ENCODE measurements at regions not wholly inside any gene's neighbourhood (a gene's known extent, or its start where the extent isn't known, plus 50 kb on each side); places are given as distances from the start of the nearest gene placed in this dataset.

DNA sequence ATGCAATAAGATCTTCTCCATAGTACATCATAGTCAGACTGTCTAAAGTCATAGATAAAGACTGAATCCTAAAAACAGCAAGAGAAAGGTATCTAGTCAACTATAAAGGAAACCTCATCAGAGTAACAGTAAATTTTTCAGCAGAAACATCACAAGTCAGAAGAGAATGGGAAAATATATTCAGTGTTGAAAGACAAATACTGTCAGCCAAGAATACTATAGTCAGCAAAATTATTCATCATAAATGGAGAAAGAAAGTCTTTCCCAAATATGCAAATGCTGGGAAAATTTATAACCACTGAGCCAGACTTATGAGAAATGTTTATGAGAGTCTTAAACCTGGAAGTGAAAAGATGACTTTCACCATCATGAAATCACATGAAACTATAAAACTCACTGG is 136.7 kb downstream of the KDR start:
- DNase-seq (ENCODE audit: low read depth) = no peak

DNA sequence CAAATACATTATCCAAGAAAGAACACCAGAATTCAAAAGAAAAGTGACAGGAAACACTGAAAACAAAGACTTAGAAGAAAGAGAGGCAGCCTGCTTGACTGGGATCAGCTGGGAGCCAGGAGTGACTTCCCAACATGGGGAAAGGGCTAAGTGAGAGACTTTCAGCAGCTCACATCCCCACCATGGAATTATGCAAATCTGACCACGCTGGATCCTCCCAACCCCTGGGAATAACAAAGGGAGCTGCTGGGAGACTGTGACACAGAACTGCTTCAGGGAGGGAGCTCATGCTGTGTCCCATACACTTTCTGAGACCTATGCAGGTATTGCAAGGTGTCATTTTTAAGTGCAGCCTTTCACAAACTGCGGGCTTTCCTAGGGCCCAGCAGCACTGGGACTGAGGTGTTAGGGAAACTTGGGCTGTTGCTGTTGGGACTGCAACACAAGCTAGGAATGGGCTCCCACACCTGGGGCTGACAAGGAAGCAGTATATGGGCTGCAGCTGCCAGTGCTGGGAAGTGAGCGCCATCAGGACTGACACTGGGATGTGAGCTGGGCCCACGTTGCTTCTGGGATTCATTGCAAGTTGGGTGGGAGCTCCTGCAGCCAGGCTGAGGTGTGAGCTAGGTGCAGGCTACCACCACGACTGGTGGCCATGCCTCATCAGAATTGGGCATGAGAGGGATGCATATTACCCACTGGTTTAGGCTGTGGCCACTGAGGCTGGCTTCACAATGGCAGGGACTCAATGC is 139.1 kb downstream of the KDR start:
- no peak for DNase-seq (ENCODE audit: low read depth)

DNA sequence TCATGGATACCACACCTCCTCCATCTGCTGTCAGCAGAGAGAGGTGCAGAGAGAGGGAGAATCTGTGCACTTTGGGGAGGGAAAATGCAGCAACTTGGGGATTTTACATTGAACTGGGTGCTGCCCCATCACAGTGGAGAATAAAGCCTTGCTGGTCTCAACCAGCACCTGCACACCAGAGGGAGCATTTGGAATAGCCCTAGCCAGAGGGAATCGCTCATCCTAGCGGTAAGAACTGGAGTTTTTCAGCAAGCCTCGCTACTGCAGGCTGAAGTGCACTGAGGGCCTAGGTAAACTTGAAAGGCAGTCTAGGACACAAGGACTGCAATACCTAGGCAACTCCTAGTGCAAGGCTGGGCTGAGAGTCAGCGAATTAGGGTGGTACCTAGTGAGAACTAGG is 148.7 kb downstream of the KDR start:
- DNase-seq (ENCODE audit: low read depth) = no peak

DNA sequence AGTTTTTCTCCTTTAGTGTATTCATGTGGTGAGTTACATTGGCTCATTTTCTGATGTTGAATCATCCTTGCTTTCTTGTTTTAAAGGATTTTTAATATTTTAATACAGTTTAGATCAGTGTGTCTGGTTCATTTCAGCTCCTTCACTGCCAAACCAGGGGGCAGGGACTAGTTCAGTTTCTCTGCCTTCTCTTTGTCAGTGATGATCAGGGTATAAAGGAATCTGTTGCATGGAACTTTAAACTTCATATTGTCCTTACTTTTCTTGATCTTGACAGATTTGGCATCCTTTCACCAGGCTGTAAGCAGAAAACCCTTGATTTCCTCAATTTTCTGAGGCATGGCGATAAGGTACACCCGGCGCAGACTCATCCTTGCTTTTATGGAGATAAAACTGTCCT is 149.4 kb downstream of the KDR start:
- no peak for DNase-seq (ENCODE audit: low read depth)

DNA sequence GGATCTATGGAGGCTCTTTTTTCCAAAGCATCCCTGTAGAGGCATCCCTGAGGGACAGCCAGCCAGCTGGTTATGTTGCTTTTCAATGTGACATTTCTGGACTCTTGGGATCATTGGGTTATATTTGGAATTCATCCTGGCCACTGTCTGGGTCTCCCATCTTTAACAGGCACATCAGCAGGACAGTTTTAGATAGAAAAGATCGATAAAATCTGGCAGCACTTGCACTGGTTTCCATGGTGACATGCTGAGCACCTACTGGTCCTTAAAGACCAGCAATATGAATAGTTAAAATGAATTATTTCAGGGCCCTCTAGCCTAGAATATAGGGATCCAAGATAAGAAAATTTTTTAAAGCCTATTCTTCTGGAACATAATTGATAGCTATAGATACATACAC is 151.6 kb downstream of the KDR start:
- DNase-seq (ENCODE audit: low read depth) = no peak

DNA sequence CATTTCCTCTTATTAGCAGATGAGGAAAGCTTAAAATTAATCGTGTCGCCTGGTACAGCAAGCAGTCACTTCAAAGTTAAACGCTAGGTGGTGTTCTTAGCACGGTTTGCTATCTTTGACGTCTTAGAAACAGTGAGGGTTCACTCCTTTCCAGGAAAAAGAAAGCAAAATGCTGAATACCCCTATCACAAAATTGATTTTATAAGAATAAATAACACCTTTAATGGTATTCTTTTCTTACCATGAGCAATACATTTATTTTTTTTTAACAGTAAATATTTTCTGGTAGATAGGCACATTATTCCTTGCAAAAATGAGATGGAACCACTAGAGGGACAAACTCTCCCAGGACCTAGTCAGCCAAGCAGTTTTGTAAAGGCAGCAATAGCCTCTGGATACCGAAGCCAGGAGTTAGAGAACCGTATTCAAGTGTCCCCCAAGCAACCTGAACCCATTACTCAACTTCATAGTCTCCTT is 153.9 kb downstream of the KDR start:
- DNase-seq (ENCODE audit: low read depth) = no peak

DNA sequence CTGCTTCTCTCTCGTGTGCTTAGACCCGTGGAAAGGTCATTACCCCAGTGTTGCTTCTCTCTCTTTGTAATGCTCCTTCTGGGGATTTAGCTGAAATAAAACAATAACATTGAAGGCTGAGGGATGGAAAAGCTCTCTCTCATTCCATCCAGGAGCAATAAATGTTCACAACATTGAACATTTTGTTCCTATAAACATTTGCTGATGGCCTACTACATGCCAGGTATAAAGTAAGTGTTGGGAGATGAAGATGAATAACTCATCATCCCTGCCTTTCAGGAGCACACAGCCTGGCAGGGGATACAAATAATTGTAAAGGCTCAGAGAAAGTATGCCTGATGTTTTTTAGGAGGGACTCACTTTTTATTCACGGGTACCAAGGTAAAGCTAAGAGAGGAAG is 158.1 kb downstream of the KDR start:
- DNase-seq (ENCODE audit: low read depth) = no peak

DNA sequence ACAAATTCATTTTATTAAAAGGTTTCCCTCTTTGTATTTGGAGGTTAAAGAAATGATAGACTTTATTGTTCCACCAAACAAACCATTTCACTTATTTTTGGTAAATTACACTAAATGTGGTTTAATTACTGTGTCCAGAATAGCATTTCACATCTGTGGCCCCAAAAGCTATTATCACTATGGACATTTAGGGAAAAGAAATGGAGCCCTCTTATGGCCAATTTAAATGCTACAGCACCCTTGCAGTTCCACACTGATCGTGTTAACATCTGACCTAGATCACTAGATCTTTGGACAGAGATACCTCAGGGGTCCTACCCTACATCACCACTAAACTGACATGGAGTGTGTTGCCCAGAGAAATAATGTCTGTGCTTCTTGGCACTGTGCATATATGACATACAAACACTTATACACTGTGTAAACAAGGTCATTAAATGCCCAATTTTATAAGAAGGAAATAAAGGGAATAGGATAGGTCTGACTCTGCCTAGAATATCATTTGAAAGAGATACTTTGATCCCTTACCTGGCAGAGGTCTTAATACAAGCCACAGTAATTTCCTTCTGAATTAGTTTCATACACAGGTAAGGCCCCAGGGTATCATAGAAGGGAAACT is 163.9 kb downstream of the KDR start:
- no peak for DNase-seq (ENCODE audit: low read depth)

DNA sequence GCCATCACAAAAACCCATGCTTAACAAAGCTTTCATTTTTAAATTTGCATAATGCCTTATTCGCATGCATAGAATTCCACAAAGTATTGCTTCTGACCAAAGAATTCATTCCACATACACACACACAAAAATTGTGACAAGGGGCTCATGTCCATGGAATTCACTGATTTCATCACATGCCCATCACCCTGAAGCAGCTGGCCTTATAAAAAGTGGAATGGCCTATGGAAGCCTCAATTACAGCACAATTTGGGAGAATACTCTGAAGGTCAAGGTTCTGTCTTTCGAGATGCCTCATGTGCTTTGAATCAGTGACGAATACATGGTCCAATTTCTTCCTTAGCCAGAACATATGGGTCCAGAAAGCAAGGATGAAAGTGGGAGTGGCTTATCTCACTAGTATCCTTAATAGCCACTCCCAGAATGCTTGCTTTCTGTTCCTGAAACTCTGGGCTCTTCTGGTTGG is 165.7 kb downstream of the KDR start:
- DNase-seq (ENCODE audit: low read depth) = peak; percentile 66

DNA sequence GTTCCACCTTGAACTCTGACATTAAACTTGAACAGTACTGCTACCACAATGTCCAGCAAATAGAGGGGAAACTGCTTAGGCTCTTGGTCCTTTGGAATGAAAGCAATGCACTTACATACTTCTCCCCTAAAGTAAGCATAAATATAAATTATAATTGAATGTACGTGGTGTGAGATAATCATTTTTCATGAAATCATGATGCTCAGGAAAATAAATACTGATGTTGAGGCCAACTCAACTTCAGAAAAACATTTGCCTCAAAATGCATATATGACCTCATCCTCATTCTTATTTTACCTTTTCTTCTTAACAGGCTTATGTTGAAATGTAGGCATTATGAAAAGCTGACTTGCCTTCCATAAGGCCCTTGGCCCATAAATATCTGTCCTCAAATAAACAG is 166.3 kb downstream of the KDR start:
- DNase-seq (ENCODE audit: low read depth) = no peak

DNA sequence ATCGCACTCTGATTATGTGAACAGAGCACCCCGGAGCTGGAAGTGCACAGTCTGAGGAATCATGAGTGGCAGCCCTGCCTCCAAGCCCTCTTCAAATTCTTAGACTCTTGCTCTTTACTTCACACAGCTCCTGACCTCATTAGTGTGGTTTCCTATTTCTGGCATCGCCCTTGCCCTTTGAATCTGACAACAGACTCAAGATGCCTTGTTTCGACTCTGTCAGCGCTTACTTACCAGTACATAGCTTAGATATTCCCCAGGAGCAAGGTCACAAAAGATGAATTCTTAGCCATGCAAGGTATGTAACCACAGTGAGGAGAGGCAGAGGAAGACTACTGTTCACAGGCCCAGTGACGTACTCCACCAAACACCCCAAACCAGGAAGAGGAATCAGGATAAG is 167.2 kb downstream of the KDR start:
- DNase-seq (ENCODE audit: low read depth) = peak; percentile 52

DNA sequence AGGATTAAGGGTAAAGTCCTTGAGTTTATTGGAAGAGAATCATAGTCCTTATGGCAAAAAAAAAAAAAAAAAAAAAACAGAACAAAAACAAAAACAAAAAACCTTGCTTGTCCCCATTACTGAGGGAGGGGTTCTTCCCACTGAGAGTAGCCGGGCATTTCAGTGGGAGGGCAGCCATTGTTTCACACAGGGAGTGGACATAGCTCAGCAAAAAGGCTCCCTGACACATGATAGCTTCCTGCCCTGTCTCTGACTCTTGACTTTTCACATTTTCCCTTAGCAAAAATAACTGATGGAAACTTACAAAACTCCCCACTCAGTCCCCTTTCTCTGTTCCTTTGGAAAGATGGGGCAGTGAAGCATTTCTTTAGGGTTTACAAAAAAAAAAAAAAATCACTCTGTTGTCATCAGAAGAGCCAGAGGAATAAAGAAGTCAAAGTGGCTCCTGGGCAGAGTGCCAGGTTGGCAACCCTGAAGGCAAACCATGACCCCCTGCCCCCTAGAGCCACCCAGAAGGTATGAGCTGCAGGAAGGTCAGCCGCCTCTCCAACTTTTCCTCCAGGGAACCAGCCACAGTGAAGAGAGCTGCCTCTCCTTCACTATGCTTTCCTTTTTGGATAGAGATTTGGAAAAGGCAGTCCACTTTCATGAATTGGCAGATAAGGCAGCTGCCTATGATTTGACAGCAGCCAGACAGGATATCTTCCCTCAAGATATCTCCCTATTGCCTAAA is 170.6 kb downstream of the KDR start:
- no peak for DNase-seq (ENCODE audit: low read depth)

DNA sequence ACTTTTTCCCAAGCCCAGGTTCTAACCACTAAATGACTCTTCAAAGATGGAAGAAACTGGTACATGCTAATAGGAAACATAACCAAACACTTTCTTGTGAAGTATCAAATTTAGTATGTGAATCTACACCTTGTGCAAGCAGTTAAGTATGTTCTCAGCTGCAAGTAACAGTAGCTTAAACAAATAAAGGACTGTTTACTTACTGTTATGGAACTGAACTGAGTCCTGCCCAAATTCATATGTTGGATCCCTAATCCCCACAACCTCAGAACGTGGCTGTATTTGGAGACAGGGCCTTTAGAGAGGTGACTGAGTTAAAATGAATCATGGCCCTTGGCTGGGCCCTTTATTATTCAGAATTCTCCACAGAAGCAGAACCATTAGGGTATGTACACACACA is 178.7 kb downstream of the KDR start:
- no peak for DNase-seq (ENCODE audit: low read depth)

DNA sequence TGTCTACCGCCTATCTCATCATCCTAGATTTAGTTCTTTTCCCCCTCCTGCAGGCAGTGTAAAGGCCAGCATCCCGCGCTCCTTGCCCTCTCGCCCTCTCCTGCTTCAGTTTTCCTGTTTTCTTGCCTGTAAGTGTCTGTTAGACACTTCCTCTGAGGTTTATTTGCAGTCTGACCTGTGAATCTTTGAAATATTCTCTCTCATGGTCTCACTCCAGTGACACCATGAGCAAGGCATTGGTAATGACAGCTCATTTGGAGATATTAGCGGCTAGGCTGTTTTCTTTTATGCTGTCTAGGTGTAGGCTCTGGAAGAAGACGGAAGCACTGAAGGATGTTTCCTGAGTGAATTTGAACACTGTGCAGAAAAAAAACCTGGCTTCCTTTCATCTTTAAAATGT is 179.6 kb downstream of the KDR start:
- no peak for DNase-seq (ENCODE audit: low read depth)

DNA sequence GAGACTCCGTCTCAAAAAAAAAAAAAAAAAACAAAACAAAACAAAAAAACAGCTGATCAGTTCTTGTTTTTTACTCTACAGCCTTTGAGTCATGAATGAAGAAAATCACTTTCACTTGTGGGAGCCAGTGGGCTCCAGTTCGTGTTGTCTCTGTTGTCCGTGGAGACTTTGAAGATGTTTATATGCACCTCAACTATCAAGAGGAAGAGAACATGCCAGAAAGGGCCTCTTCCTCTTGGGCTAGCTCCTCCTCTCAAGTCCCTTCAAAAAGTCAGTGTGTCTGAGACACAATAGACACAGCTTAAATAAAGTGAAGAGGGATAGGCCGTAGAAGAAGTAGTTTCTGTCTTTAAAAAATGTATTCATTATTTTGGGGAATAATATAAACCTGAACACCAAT is 182.7 kb downstream of the KDR start:
- no peak for DNase-seq (ENCODE audit: low read depth)

DNA sequence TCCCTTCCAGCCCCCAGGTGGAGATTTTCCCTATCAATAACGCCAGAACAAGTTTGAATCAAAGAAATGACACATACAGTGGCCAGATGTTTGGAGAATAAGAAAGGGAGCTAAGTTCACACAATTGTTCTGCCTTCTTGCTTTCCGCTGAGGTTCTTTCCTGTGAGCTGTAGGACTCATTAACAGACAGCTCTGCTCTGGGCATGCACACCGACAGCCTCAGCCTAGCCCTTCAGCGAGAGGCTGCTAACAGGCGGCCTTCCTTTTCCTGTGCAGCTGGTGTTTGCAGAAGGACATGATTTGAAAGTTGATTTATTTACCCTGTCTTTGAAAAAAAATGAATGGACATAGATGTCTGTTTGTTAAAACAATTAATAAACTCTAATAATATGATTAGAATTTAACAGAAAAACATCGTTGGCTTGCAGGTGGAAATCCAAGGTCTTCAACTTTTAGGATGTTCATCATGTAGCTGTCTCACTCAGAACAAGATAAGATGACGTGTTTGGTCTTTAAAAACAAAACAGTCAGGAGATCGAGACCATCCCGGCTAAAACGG is 183.3 kb downstream of the KDR start:
- no peak for DNase-seq (ENCODE audit: low read depth)

DNA sequence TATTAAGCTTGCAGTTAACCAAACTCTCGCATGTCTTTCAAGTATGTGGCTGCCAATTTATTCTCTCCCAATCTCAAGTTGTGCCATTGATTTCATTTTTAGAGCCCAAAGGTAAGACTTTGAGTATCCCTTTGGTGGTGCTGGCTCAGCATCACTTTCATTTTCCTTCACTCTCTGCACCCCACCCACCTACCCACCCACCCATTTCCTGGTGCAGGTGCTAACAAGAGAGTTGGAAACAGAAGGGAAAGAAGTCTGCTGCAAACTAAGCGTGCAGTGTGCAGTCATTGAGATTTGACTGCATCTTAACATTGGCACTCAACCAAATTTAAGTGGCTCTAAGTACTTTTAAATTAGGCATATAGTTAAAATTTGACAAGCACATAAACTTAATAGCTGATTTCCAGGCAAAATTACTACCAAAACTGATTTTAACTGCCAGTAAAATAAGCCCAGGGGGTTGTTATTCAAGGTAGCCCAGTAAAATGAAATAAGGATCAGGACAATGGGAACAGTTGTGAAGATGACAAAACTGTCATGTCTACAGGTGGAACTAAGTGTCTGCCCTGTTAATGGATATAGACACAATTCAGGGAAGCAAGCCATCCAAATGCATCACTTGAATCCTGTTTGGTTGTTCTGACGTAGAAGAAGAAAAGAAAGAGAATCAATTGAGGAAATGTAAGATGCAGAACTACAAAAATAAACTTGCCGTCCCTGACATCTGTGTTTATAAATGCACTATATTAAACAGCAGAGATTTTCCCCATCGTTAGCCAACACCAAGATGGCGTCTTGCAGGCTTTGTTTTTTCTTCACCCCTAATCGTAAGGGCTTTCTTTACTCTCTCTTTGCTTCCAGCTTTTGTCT is 184.2 kb downstream of the KDR start:
- DNase-seq (ENCODE audit: low read depth) = no peak

DNA sequence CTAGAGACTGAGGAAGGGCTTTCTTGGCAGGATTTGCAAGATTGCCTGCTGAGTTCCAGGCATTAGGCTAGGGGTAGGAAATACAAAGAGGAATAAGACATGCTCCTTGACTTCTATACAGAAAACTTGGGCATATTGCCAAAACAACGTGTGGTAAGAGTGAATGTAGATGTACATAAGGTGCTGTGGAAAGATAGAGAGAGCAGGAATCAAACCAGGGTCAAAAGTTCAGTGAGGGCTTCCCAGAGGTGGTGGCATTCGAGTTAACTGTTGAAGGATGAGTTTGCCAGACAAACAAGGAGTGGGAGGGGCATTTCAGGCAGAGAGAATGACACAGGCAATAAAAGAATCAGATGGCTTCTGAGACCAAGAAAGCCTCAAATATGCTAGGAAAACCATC is 187.9 kb downstream of the KDR start:
- DNase-seq (ENCODE audit: low read depth) = no peak

DNA sequence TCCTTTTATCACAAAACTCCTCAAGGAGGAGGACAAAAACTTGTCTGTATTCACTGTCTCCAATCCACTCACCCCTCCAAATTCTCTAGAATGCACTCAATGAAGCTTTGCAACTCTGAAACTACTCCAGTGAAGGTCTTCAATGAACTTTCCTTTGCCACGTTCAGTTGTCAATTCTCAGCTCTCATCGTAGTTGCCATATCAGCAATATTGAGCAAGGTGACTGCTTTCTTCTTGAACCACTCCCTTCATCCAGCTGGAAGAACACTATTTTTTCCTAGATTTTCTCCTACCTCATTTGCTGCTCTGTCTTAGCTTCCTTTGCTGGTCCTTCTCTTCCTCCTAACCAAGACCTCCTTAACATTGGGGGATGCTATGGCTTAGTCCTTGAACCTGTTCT is 191.8 kb downstream of the KDR start:
- no peak for DNase-seq (ENCODE audit: low read depth)

DNA sequence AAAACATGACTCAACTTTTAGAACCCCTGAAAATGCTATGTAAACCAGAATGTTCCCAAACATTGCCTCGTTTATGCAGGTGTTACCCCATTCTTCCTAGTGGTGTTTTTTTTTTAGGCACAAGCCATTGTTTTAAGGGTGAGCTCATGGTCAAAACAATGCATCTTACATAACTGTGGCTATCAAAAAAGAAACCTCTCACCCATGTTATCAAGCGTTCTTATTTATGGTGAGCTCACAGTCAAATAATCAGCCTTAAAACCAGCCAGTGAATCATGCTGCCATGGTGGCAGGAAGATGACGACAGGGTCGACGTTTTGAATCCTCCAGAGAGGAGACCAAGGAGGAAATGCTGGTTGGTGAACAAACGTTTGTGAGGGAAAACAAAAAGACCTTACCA is 195.2 kb downstream of the KDR start:
- peak; percentile 88 for DNase-seq (ENCODE audit: low read depth)

DNA sequence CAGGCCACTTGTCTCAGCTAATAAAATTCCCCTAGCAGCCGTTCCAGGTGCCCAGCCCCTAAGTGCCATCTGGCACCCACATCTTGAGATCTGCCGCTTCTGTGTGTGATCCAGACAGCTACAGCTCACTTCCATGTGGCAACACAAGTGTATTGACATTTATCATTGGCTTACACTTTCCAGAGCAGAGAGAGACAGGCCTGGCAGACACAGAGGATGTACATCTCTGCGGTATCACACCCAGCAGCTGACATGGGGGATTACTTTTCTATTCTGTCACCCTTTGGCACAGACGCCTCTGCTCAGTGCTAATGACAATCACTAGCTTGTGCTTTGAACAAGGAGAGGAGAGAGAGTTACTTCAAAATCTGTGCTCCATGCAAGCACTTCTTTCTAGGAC is 195.9 kb downstream of the KDR start:
- DNase-seq (ENCODE audit: low read depth) = no peak

DNA sequence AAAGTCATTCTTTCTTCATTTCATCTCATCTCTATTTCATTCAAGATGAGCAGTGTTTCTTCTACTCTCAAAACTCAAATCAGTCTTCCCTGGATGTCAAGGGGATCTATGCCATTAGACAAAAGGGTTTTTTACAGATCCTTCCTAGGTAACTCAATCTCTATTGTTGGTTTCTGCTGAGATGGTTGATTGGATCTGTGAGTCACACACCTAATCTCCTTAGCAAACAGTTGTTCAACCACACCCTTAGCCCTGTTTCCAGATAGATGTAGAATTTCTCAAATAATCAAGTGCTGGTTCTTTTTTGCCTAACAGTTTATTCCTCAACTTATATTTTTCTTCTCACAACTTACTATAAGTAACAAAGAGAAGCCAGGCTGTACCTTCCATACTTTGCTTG is 200.5 kb downstream of the KDR start:
- no peak for DNase-seq (ENCODE audit: low read depth)

Measured in non-pigmented ciliary epithelial cell (primary cell).